Gastrocnemius medialis (tissue), 4 donors: ENCODE measurements at regions not wholly inside any gene's neighbourhood (a gene's known extent, or its start where the extent isn't known, plus 50 kb on each side); places are given as distances from the start of the nearest gene placed in this dataset.
"Not testable (repeated sequence)": the region's sequence is repeated elsewhere in the genome, so short reads cannot be mapped to it uniquely, and the experiment has no call there.

Experiments used
- ATAC-seq, 2 donors: fragments of 150-250 bp; one replicate each; pipeline ENCODE4 v1.9.1; 2016
- DNase-seq, 2 donors: peaks; one replicate each; pipeline ENCODE4 v3.0.0-alpha.2; 2019
- H3K27ac ChIP-seq, 4 donors: fragments of 200-600 bp; sonication (generic); 1 replicate in 1 of 4; 2 replicates in 3 of 4; pipeline ENCODE4 v1.5.1; 2016 to 2018; ENCODE audit warnings: mild to moderate bottlenecking in 2 of 4, moderate library complexity in 1 of 4
- H3K27me3 ChIP-seq, 3 donors: fragments of 200-600 bp; sonication (generic) in 2 of 3; 1 replicate in 1 of 3; 2 replicates in 2 of 3; pipeline versions ENCODE4 v1.5.1 to v1.6.0; 2016 to 2019; ENCODE audit warnings: mild to moderate bottlenecking in 1 of 3, moderate library complexity in 1 of 3
- H3K36me3 ChIP-seq, 2 donors: fragments of 200-600 bp; sonication (generic) in 1 of 2; one replicate each; pipeline ENCODE4 v1.5.1; 2017 to 2018
- H3K4me1 ChIP-seq, 2 donors: fragments of 200-600 bp; sonication (generic) in 1 of 2; one replicate each; pipeline ENCODE4 v1.5.1; 2016 to 2017; ENCODE audit warnings: mild to moderate bottlenecking in 2 of 2
- H3K4me3 ChIP-seq, 4 donors: fragments of 200-600 bp; sonication (generic) in 3 of 4; 1 replicate in 1 of 4; 2 replicates in 3 of 4; pipeline ENCODE4 v1.5.1; 2016 to 2019; ENCODE audit warnings: mild to moderate bottlenecking in 2 of 4
- H3K9me3 ChIP-seq, 3 donors: fragments of 200-600 bp; sonication (generic) in 2 of 3; 1 replicate in 1 of 3; 2 replicates in 2 of 3; pipeline ENCODE4 v1.5.1; 2016 to 2019
- POLR2A ChIP-seq, 2 donors: fragments of 450-650 bp; IDR thresholded peaks; one replicate each; pipeline ENCODE4 v1.6.1; 2017; ENCODE audit warnings: antibody characterized with exemption in 2 of 2, mild to moderate bottlenecking in 2 of 2, moderate library complexity in 2 of 2
- in situ Hi-C, 4 donors: fragments of 200-750 bp; cut with MboI; loops; one replicate each; pipeline versions ENCODE4 v1.15.0 to v1.8.0; 2017; ENCODE audit warnings: low sequenced_read_pairs in 4 of 4
- intact Hi-C: fragments of 100-400 bp; cut with DNase I; formaldehyde crosslinking; loops from one replicate; pipeline ENCODE4 v1.15.1; 2023; ENCODE audit warnings: low total_unique reads
- TF ChIP-seq, protein P1 (sequence below), 5 experiments: fragments of 450-650 bp in 3 of 5; fragments of 200-600 bp in 2 of 5; sonication (generic) in 2 of 5; IDR thresholded peaks in 4 of 5; conservative IDR thresholded peaks in 1 of 5; 1 replicate in 4 of 5; 2 replicates in 1 of 5; pipeline ENCODE4 v1.5.1; 2016 to 2019; ENCODE audit warnings: antibody characterized with exemption in 5 of 5, mild to moderate bottlenecking in 3 of 5, moderate library complexity in 3 of 5

DNA sequence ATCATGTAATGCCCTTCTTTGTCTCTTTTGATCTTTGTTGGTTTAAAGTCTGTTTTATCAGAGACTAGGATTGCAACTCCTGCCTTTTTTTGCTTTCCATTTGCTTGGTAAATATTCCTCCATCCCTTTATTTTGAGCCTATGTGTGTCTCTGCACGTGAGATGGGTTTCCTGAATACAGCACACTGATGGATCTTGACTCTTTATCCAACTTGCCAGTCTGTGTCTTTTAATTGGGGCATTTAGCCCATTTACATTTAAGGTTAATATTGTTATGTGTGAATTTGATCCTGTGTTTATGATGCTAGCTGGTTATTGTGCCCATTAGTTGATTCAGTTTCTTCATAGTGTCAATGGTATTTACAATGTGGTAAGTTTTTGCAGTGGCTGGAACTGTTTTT, 72.7 kb downstream of the ADCYAP1 start:
- H3K4me1 ChIP-seq, H3K27ac ChIP-seq, H3K9me3 ChIP-seq, H3K36me3 ChIP-seq, in situ Hi-C loops, ATAC-seq, DNase-seq, H3K27me3 ChIP-seq, H3K4me3 ChIP-seq, intact Hi-C loops: not testable (repeated sequence)

DNA sequence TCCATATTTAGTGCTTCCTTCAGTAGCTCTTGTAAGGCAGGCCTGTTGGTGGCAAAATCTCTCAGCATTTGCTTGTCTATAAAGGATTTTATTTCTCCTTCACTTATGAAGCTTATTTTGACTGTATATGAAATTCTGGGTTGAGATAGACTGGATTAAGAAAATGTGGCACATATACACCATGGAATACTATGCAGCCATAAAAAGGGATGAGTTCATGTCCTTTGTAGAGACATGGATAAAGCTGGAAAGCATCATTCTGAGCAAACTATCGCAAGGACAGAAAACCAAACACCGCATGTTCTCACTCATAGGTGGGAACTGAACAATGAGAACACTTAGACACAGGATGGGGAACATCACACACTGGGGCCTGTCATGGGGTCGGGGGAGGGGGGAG, 73.1 kb downstream of the ADCYAP1 start:
- H3K4me3 ChIP-seq, ATAC-seq, DNase-seq, H3K36me3 ChIP-seq, H3K27ac ChIP-seq, intact Hi-C loops, in situ Hi-C loops, H3K4me1 ChIP-seq, H3K9me3 ChIP-seq, H3K27me3 ChIP-seq: not testable (repeated sequence)

DNA sequence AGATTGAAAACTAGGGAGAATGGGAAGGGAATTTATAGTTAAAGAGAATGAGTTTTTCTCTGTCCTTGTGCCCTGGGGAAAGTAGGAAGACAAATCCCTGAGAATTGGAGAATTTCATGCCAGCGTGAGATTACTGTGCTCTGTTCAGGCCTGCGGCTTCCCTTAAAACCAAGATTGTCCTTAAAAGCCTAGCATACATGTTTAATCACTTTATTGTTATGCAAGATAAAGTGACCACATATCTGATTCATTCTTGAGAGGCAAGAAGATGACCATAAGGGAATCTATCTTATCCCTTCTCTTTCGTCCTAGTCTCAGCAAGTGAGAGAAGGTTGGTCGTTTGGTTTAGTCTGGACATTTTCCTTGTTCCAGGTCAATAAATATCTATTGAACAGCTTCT, 75.9 kb downstream of the ADCYAP1 start:
- ATAC-seq (no peak), DNase-seq (no peak)
- no peaks in the 10 kb centered on the region for H3K27me3 ChIP-seq
- TF ChIP-seq POLR2A (IDR thresholded peaks at IDR 0.05) = no peak
- TF ChIP-seq, protein P1, sequence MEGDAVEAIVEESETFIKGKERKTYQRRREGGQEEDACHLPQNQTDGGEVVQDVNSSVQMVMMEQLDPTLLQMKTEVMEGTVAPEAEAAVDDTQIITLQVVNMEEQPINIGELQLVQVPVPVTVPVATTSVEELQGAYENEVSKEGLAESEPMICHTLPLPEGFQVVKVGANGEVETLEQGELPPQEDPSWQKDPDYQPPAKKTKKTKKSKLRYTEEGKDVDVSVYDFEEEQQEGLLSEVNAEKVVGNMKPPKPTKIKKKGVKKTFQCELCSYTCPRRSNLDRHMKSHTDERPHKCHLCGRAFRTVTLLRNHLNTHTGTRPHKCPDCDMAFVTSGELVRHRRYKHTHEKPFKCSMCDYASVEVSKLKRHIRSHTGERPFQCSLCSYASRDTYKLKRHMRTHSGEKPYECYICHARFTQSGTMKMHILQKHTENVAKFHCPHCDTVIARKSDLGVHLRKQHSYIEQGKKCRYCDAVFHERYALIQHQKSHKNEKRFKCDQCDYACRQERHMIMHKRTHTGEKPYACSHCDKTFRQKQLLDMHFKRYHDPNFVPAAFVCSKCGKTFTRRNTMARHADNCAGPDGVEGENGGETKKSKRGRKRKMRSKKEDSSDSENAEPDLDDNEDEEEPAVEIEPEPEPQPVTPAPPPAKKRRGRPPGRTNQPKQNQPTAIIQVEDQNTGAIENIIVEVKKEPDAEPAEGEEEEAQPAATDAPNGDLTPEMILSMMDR (IDR thresholded peaks at IDR 0.05 in 4 of 5, conservative IDR thresholded peaks at IDR 0.05 in 1 of 5) = no peak
- H3K27ac ChIP-seq = no peak overlapping the region
- no peaks in the 10 kb centered on the region for H3K9me3 ChIP-seq
- no peaks in the 10 kb centered on the region for H3K4me1 ChIP-seq
- H3K36me3 ChIP-seq = no peaks in the 10 kb centered on the region
- in situ Hi-C loops (no loop called here), intact Hi-C loops (no loop called here)
- no peak overlapping the region for H3K4me3 ChIP-seq

DNA sequence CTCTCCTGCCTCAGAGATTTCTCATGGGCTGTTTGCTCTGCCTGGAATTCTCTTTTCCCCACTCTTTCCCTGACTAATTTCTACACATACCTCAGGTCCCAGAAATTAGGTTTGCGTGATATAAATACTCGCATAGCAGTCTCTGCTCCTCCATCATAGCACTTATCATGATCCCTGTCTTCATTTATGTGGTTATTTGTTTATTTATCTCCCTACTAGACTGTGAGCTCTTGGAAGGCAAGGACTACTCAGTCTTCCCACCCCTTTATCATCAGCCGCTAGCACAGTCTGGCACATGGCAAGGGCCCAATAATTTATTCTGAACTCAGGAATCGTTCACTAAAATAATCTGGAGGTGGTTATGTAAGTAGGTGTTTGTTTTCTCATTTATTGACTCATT, 79.3 kb downstream of the ADCYAP1 start:
- ATAC-seq (no peak), DNase-seq (no peak)
- in situ Hi-C loops (no loop called here), intact Hi-C loops (no loop called here)
- Histone ChIP-seq H3K27me3 (no peaks in the 10 kb centered on the region), H3K27ac (no peak overlapping the region), H3K4me1 (no peaks in the 10 kb centered on the region), H3K4me3 (no peak overlapping the region), H3K9me3 (no peaks in the 10 kb centered on the region), H3K36me3 (no peaks in the 10 kb centered on the region)
- TF ChIP-seq, protein P1 (IDR thresholded peaks at IDR 0.05 in 4 of 5, conservative IDR thresholded peaks at IDR 0.05 in 1 of 5) = no peak
- no peak for TF ChIP-seq POLR2A (IDR thresholded peaks at IDR 0.05)

DNA sequence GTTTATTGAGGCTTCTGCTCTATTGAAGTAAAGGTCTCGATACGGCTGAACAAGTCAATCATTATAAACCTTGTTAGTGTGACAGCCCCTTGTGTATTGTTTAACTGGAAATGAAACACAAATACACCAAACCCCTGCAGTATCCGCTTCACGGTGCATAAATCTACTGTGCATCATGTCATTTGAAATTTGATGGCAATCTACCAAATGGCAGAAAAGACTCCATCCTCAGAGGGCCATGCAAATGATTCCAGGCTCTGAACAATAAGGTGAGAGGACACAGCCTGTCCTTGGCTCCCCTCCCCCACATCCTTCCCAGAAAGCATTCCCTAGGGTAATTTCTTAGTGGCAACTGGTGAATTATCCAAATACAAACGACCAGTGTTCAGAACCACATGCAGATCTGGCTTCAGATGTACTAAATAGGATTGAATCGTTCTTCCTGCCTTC, 80.6 kb downstream of the ADCYAP1 start:
- Histone ChIP-seq H3K4me3 (no peak overlapping the region), H3K9me3 (no peaks in the 10 kb centered on the region), H3K4me1 (no peaks in the 10 kb centered on the region), H3K27me3 (no peaks in the 10 kb centered on the region), H3K36me3 (no peaks in the 10 kb centered on the region), H3K27ac (no peak overlapping the region)
- intact Hi-C loops (no loop called here), in situ Hi-C loops (no loop called here)
- DNase-seq = no peak
- TF ChIP-seq, protein P1 (IDR thresholded peaks at IDR 0.05 in 4 of 5, conservative IDR thresholded peaks at IDR 0.05 in 1 of 5) = no peak
- no peak for TF ChIP-seq POLR2A (IDR thresholded peaks at IDR 0.05)
- no peak for ATAC-seq

DNA sequence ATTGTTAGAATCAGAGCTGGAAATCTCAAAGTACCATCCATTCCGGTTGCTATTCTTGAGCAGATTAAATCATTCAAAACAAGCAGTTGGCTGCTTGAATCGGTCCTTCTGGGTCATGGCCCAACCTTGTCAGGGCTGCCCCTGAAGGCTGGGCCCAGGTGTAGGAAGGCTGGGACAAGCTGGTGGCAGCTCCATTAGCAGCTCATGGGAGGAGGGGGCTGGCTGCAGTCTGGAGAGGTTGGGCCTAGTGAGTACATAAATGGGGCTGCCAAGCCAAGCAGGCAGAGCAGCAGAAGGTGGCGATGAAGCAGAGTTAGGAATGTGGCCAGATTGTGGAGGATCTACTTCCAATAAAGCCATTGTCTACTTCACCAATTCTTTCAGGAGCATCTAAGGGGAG, 81.4 kb downstream of the ADCYAP1 start:
- Histone ChIP-seq H3K27ac (no peak overlapping the region), H3K27me3 (no peaks in the 10 kb centered on the region), H3K4me3 (no peak overlapping the region), H3K4me1 (no peaks in the 10 kb centered on the region), H3K36me3 (no peaks in the 10 kb centered on the region), H3K9me3 (no peaks in the 10 kb centered on the region)
- no peak for DNase-seq
- TF ChIP-seq POLR2A (IDR thresholded peaks at IDR 0.05) = no peak
- TF ChIP-seq, protein P1 (IDR thresholded peaks at IDR 0.05 in 4 of 5, conservative IDR thresholded peaks at IDR 0.05 in 1 of 5) = no peak
- in situ Hi-C loops = no loop called here
- intact Hi-C loops = no loop called here
- no peak for ATAC-seq
